Fibroblast of lung (primary cell): ENCODE measurements at regions not wholly inside any gene's neighbourhood (a gene's known extent, or its start where the extent isn't known, plus 50 kb on each side); places are given as distances from the start of the nearest gene placed in this dataset.

Experiments
- EZH2 ChIP-seq: IDR thresholded peaks from 2 replicates; pipeline ENCODE4 v1.5.1; 2012; ENCODE audit warnings: low read length, control low read depth, mild to moderate bottlenecking; ENCODE audit errors: missing control alignments
- TF ChIP-seq, protein P1 (sequence below), 2 donors: IDR thresholded peaks in 1 of 2; conservative IDR thresholded peaks in 1 of 2; 1 replicate in 1 of 2; 2 replicates in 1 of 2; pipeline ENCODE4 v1.5.1; 2011 to 2012; ENCODE audit warnings: low read length in 2 of 2, control low read depth in 1 of 2, inconsistent platforms in 1 of 2, low read depth in 1 of 2, mild to moderate bottlenecking in 1 of 2

DNA sequence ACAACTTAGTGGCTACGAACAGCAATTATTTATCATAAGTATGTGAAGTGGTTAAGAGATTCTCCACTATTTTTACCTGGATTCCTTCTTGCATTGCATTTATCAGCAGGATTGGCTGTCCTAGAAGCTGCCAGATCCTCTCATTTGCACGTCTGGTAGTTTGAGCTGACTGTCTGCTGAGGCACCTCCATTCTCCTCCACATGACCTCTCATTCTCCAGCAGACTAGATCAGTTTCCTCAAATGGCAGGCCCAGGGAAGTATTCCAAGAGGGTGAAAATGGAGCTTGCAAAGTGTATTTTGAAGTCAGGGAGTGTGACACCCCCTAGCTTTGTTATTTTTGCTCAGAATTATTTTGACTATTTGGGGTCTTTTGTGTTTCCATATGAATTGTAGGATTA is 870.1 kb downstream of the CDH11 start:
- TF ChIP-seq, protein P1, sequence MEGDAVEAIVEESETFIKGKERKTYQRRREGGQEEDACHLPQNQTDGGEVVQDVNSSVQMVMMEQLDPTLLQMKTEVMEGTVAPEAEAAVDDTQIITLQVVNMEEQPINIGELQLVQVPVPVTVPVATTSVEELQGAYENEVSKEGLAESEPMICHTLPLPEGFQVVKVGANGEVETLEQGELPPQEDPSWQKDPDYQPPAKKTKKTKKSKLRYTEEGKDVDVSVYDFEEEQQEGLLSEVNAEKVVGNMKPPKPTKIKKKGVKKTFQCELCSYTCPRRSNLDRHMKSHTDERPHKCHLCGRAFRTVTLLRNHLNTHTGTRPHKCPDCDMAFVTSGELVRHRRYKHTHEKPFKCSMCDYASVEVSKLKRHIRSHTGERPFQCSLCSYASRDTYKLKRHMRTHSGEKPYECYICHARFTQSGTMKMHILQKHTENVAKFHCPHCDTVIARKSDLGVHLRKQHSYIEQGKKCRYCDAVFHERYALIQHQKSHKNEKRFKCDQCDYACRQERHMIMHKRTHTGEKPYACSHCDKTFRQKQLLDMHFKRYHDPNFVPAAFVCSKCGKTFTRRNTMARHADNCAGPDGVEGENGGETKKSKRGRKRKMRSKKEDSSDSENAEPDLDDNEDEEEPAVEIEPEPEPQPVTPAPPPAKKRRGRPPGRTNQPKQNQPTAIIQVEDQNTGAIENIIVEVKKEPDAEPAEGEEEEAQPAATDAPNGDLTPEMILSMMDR (conservative IDR thresholded peaks at IDR 0.05 in 1 of 2, IDR thresholded peaks at IDR 0.05 in 1 of 2; ENCODE audit: low read depth in 1 of 2, low read length in 2 of 2), result no peak
- no peak for TF ChIP-seq EZH2
